IMR-90 (cell line): ENCODE measurements at regions not wholly inside any gene's neighbourhood (a gene's known extent, or its start where the extent isn't known, plus 50 kb on each side); places are given as distances from the start of the nearest gene placed in this dataset.

Experiments used
- ATAC-seq: fragments of 200-7000 bp; cut with Tn5 transposase; 2 replicates; pipeline ENCODE4 v1.9.1; 2020; ENCODE audit warnings: low read depth, mild to moderate bottlenecking, moderate library complexity
- BruUV-seq: library from RNA; stranded (reverse); fragments of 400-500 nt; replicated peaks from 2 replicates; lab custom pipeline; 2021; lab: Mats Ljungman, UMichigan
- CTCF ChIA-PET: fragments of 300-600 bp; formaldehyde crosslinking; extraction: SDS; loops from one replicate; lab custom pipeline; 2021; ENCODE audit warnings: antibody characterized with exemption; lab: Yijun Ruan, JAX
- POLR2A ChIA-PET: fragments of 300-600 bp; sonication (Branson Sonifier 250); formaldehyde crosslinking; loops from one replicate; lab custom pipeline; 2022; ENCODE audit warnings: antibody characterized with exemption; ENCODE audit not compliant: unreplicated experiment; lab: Charles Lee
- DNase-seq: peaks from one replicate; pipeline ENCODE4 v3.0.0; 2013
- H2AFZ ChIP-seq: replicated peaks from 2 replicates; pipeline ENCODE3; 2013; ENCODE audit warnings: low read length, mild to moderate bottlenecking; ENCODE audit not compliant: poor library complexity
- H2AK5ac ChIP-seq: 2 replicates; pipeline ENCODE4 v1.6.1; 2013; ENCODE audit warnings: low read depth, low read length, inconsistent platforms
- H2AK9ac ChIP-seq: replicated peaks from 2 replicates; pipeline ENCODE3; 2013; ENCODE audit warnings: mild to moderate bottlenecking, low read depth, low read length, moderate library complexity; ENCODE audit not compliant: poor library complexity
- H2BK120ac ChIP-seq: 2 replicates; pipeline ENCODE4 v1.6.1; 2013; ENCODE audit warnings: low read depth, low read length, inconsistent platforms
- H2BK15ac ChIP-seq: 3 replicates; pipeline ENCODE4 v1.6.1; 2013; ENCODE audit warnings: low read depth, low read length, inconsistent platforms
- H2BK20ac ChIP-seq: 2 replicates; pipeline ENCODE4 v1.6.1; 2013; ENCODE audit warnings: low read depth, mild to moderate bottlenecking, inconsistent platforms, low read length, moderate library complexity
- H2BK5ac ChIP-seq: 2 replicates; pipeline ENCODE4 v1.6.1; 2013; ENCODE audit warnings: mild to moderate bottlenecking, low read depth, low read length, inconsistent platforms; ENCODE audit not compliant: poor library complexity, severe bottlenecking
- H3K14ac ChIP-seq: replicated peaks from 2 replicates; pipeline ENCODE4 v1.6.1; 2013; ENCODE audit warnings: low read depth, low read length, inconsistent platforms
- H3K18ac ChIP-seq: 2 replicates; pipeline ENCODE4 v1.6.1; 2013; ENCODE audit warnings: low read depth, low read length, control low read depth
- H3K23ac ChIP-seq: 2 replicates; pipeline ENCODE4 v1.6.1; 2013; ENCODE audit warnings: low read depth, low read length, inconsistent platforms
- H3K27ac ChIP-seq: 2 replicates; pipeline ENCODE4 v1.5.1; 2013; ENCODE audit warnings: mild to moderate bottlenecking, control low read depth, low read length; ENCODE audit not compliant: insufficient read depth
- H3K27me3 ChIP-seq: 2 replicates; pipeline ENCODE4 v1.6.1; 2013; ENCODE audit warnings: low read length; ENCODE audit not compliant: control insufficient read depth, insufficient read depth
- H3K36me3 ChIP-seq: 2 replicates; pipeline ENCODE4 v1.6.1; 2013; ENCODE audit warnings: low read length, mixed read lengths; ENCODE audit not compliant: control insufficient read depth, insufficient read depth
- H3K4ac ChIP-seq: 2 replicates; pipeline ENCODE4 v1.6.1; 2013; ENCODE audit warnings: low read depth, low read length, inconsistent platforms
- H3K4me1 ChIP-seq: 2 replicates; pipeline ENCODE4 v1.6.1; 2013; ENCODE audit warnings: low read length, mixed read lengths; ENCODE audit not compliant: control insufficient read depth, insufficient read depth
- H3K4me2 ChIP-seq: 2 replicates; pipeline ENCODE4 v1.6.1; 2013; ENCODE audit warnings: low read depth, mild to moderate bottlenecking, control low read depth, low read length, moderate library complexity
- H3K4me3 ChIP-seq: 2 replicates; pipeline ENCODE4 v1.5.1; 2013; ENCODE audit warnings: low read depth, mild to moderate bottlenecking, control low read depth, low read length, moderate library complexity; ENCODE audit not compliant: insufficient read depth
- H3K56ac ChIP-seq: 2 replicates; pipeline ENCODE4 v1.6.1; 2013; ENCODE audit warnings: low read length, inconsistent platforms; ENCODE audit not compliant: insufficient read depth; ENCODE audit errors: extremely low read depth
- H3K79me1 ChIP-seq, 2 experiments: 2 replicates each; pipeline ENCODE4 v1.6.1; 2013; ENCODE audit warnings: low read length in 2 of 2, inconsistent platforms in 1 of 2, low read depth in 1 of 2
- H3K9ac ChIP-seq: 2 replicates; pipeline ENCODE4 v1.6.1; 2013; ENCODE audit warnings: low read depth, low read length, control low read depth
- H3K9me1 ChIP-seq: 2 replicates; pipeline ENCODE4 v1.6.1; 2013; ENCODE audit warnings: low read length, inconsistent platforms; ENCODE audit not compliant: insufficient read depth
- H3K9me3 ChIP-seq: 2 replicates; pipeline ENCODE4 v1.6.1; 2013; ENCODE audit warnings: low read length; ENCODE audit not compliant: control insufficient read depth, insufficient read depth
- H4K20me1 ChIP-seq: 2 replicates; pipeline ENCODE4 v1.6.1; 2013; ENCODE audit warnings: low read length, inconsistent platforms; ENCODE audit not compliant: insufficient read depth
- H4K5ac ChIP-seq: 2 replicates; pipeline ENCODE4 v1.6.1; 2013; ENCODE audit warnings: mild to moderate bottlenecking, low read depth, low read length, control low read depth
- H4K8ac ChIP-seq, 2 experiments: 2 replicates each; pipeline ENCODE4 v1.6.1; 2013; ENCODE audit warnings: low read depth in 2 of 2, low read length in 2 of 2, control low read depth in 1 of 2, inconsistent platforms in 1 of 2
- H4K91ac ChIP-seq: 2 replicates; pipeline ENCODE4 v1.6.1; 2013; ENCODE audit warnings: low read depth, low read length, inconsistent platforms; ENCODE audit not compliant: insufficient read depth
- CHD1 ChIP-seq: IDR thresholded peaks from 2 replicates; pipeline ENCODE4 v1.6.1; 2012; ENCODE audit warnings: low read depth, low read length, improper control_type of control experiment
- FOS ChIP-seq: fragments of 150-350 bp; IDR thresholded peaks from 2 replicates; pipeline ENCODE4 v1.6.1; 2016; ENCODE audit warnings: low read depth, low read length
- MAZ ChIP-seq: IDR thresholded peaks from 2 replicates; pipeline ENCODE4 v1.6.1; 2012; ENCODE audit warnings: low read depth, mild to moderate bottlenecking, low read length, improper control_type of control experiment, moderate library complexity, borderline replicate concordance
- RCOR1 ChIP-seq: IDR thresholded peaks from 2 replicates; pipeline ENCODE4 v1.6.1; 2012; ENCODE audit warnings: mild to moderate bottlenecking, low read length, improper control_type of control experiment; ENCODE audit not compliant: insufficient replicate concordance
- WGBS, 2 experiments: methylation state at CpG; one replicate each; pipeline versions ENCODE4 v1.1.5 to v1.1.7; 2013; ENCODE audit warnings: missing lambda C conversion rate in 2 of 2; ENCODE audit not compliant: insufficient read length in 1 of 2; ENCODE audit errors: extremely low coverage in 2 of 2; 5-methylcytosine and 5-hydroxymethylcytosine counted together
- dilution Hi-C: fragments of 300-500 bp; cut with HindIII; formaldehyde crosslinking; loops from one replicate; pipeline ENCODE4 v1.14.3; 2018; ENCODE audit warnings: low sequenced_read_pairs; ENCODE audit not compliant: unreplicated experiment
- in situ Hi-C: fragments of 300-500 bp; cut with MboI; formaldehyde crosslinking; loops from 3 replicates; pipeline ENCODE4 v1.14.3; 2019; ENCODE audit warnings: low sequenced_read_pairs, inconsistent platforms, mixed read lengths
- intact Hi-C: fragments of 100-400 bp; cut with micrococcal nuclease; formaldehyde crosslinking; loops from 2 replicates; pipeline ENCODE4 v1.10.0; 2022
- TF ChIP-seq, protein P1 (sequence below): conservative IDR thresholded peaks from 2 replicates; pipeline ENCODE4 v1.5.1; 2012; ENCODE audit warnings: mild to moderate bottlenecking, low read depth, low read length, improper control_type of control experiment
- TF ChIP-seq, protein P2 (sequence below): fragments of 150-350 bp; IDR thresholded peaks from 2 replicates; pipeline ENCODE4 v1.6.1; 2017; ENCODE audit warnings: mild to moderate bottlenecking, antibody characterized with exemption, low read length, low read depth

DNA sequence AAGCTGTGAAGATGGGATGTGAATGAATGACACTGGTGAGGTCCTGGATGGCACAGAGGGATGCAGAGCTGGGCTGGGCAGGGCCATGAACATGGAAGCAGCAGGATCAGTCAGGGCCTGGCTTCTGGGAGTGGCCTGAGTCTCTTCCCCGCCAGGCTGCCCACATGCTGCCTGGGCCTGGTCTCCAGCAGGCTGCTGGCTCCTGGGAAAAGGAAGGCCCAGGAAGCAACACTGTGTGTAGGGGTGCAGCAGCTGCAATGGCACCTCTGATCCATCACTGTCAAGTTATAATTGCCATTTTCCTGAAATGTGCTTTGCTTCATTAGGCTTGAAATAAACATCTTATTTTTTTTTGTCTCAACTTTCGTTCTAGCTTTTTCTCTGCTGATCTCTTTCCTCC, 260.2 kb upstream of the N4BP1 start:
- CTCF ChIA-PET = interaction anchor here (1.1 kb wide), 1 partner anchor 8 kb away, joined by 3 read pairs; no protein-coding TSS in a partner anchor
- BruUV-seq = no TSS peak

More for the DNA sequence above, 260.2 kb upstream of the N4BP1 start:
- TF ChIP-seq, protein P1, sequence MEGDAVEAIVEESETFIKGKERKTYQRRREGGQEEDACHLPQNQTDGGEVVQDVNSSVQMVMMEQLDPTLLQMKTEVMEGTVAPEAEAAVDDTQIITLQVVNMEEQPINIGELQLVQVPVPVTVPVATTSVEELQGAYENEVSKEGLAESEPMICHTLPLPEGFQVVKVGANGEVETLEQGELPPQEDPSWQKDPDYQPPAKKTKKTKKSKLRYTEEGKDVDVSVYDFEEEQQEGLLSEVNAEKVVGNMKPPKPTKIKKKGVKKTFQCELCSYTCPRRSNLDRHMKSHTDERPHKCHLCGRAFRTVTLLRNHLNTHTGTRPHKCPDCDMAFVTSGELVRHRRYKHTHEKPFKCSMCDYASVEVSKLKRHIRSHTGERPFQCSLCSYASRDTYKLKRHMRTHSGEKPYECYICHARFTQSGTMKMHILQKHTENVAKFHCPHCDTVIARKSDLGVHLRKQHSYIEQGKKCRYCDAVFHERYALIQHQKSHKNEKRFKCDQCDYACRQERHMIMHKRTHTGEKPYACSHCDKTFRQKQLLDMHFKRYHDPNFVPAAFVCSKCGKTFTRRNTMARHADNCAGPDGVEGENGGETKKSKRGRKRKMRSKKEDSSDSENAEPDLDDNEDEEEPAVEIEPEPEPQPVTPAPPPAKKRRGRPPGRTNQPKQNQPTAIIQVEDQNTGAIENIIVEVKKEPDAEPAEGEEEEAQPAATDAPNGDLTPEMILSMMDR = no peak
- TF ChIP-seq RCOR1 (no peak), FOS (no peak), MAZ (no peak), CHD1 (no peak)
- TF ChIP-seq, protein P2, sequence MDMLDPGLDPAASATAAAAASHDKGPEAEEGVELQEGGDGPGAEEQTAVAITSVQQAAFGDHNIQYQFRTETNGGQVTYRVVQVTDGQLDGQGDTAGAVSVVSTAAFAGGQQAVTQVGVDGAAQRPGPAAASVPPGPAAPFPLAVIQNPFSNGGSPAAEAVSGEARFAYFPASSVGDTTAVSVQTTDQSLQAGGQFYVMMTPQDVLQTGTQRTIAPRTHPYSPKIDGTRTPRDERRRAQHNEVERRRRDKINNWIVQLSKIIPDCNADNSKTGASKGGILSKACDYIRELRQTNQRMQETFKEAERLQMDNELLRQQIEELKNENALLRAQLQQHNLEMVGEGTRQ = no peak
- no peaks in the 10 kb centered on the region for H3K36me3 ChIP-seq
- no peak overlapping the region for H4K8ac ChIP-seq
- no peak overlapping the region for H4K91ac ChIP-seq
- H3K56ac ChIP-seq = no peak overlapping the region
- H3K27me3 ChIP-seq = no peaks in the 10 kb centered on the region
- no peak overlapping the region for H3K4me2 ChIP-seq
- no peak overlapping the region for H3K4ac ChIP-seq
- H3K27ac ChIP-seq = no peak overlapping the region
- H3K14ac ChIP-seq = no peak overlapping the region
- H3K23ac ChIP-seq = no peak overlapping the region
- ATAC-seq (no peak), DNase-seq (no peak)
- no peaks in the 10 kb centered on the region for H3K9me1 ChIP-seq
- H2BK120ac ChIP-seq = no peak overlapping the region
- H3K9me3 ChIP-seq = no peaks in the 10 kb centered on the region
- H2BK5ac ChIP-seq = no peak overlapping the region
- H4K5ac ChIP-seq = no peak overlapping the region
- H2BK15ac ChIP-seq = no peak overlapping the region
- intact Hi-C loops (no loop called here), dilution Hi-C loops (no loop called here), in situ Hi-C loops (no loop called here)
- H2AK5ac ChIP-seq = no peak overlapping the region
- no peak overlapping the region for H2AFZ ChIP-seq
- H3K9ac ChIP-seq = no peak overlapping the region
- no peak overlapping the region for H3K18ac ChIP-seq
- WGBS, 2 experiments = no CpG with 5 or more reads among the region's 2 CpGs
- no peaks in the 10 kb centered on the region for H3K79me1 ChIP-seq
- H4K20me1 ChIP-seq = no peaks in the 10 kb centered on the region
- H2AK9ac ChIP-seq = no peak overlapping the region
- POLR2A ChIA-PET = no interaction called here
- no peaks in the 10 kb centered on the region for H3K4me1 ChIP-seq
- no peak overlapping the region for H3K4me3 ChIP-seq
- H2BK20ac ChIP-seq = no peak overlapping the region
